ENCODE measurements at regions not wholly inside any gene's neighbourhood (a gene's known extent, or its start where the extent isn't known, plus 50 kb on each side); places are given as distances from the start of the nearest gene placed in this dataset.

GRCh38 chr1:29861446-29861845, 625.1 kb downstream of the PTPRU start:
- FAIRE-seq (no peak), ATAC-seq (no peak), DNase-seq (ENCODE audit: low read depth, low spot score) (no peak)
- Histone ChIP-seq H4K20me1 (ENCODE audit: control insufficient read depth, insufficient read depth) (no peaks in the 10 kb centered on the region), H3K9ac (ENCODE audit: control insufficient read depth, insufficient read depth, low read length) (no peak overlapping the region), H3K4me2 (ENCODE audit: control insufficient read depth, insufficient read depth) (no peak overlapping the region), H2AFZ (ENCODE audit: control insufficient read depth, low read depth, low read length) (no peak overlapping the region), H3K4me3 (no peak overlapping the region), H3K27ac (ENCODE audit: control insufficient read depth, insufficient read depth) (no peak overlapping the region), H3K9me3 (replicated peaks; ENCODE audit: control insufficient read depth, insufficient read depth, low read length) (peaks cover 2% of the 10 kb centered on the region; the same call in 1 of the 3 replicates), H3K4me1 (ENCODE audit: control insufficient read depth, insufficient read depth, low read length) (no peaks in the 10 kb centered on the region), H3K79me2 (ENCODE audit: control insufficient read depth, insufficient read depth, low read length) (no peaks in the 10 kb centered on the region), H3K27me3 (replicated peaks in 1 of 2; ENCODE audit: control insufficient read depth in 2 of 2, insufficient read depth in 2 of 2, low read length in 1 of 2) (no peaks in the 10 kb centered on the region), H3K36me3 (ENCODE audit: control insufficient read depth in 2 of 2, insufficient read depth in 2 of 2, low read length in 1 of 2) (no peaks in the 10 kb centered on the region)
- ChIA-PET POLR2A (no interaction called here), RAD21 (ENCODE audit: unreplicated experiment) (no interaction called here), SMC1A (ENCODE audit: uncharacterized antibody, unreplicated experiment) (no interaction called here), CTCF (no interaction called here)
- intact Hi-C loops (cut with micrococcal nuclease; ENCODE audit: unreplicated experiment) (no loop called here), in situ Hi-C loops (cut with MboI) (no loop called here)
- no peak for TF ChIP-seq NR2F1 (conservative IDR thresholded peaks at IDR 0.05)
- no peak for TF ChIP-seq ZNF217 (IDR thresholded peaks at IDR 0.05)
- TF ChIP-seq CHD1 (IDR thresholded peaks at IDR 0.05; ENCODE audit: low read depth, low read length), result no peak
- no peak for TF ChIP-seq ZZZ3 (IDR thresholded peaks at IDR 0.05; ENCODE audit: control insufficient read depth, insufficient read length, low read depth)
- TF ChIP-seq IKZF1 (conservative IDR thresholded peaks at IDR 0.05), result no peak
- no peak for TF ChIP-seq SUZ12 (IDR thresholded peaks at IDR 0.05; ENCODE audit: unreplicated experiment)
- no peak for TF ChIP-seq HDAC2 (IDR thresholded peaks at IDR 0.05)
- no peak for TF ChIP-seq EZH2 (IDR thresholded peaks at IDR 0.05; ENCODE audit: borderline replicate concordance, control insufficient read depth, low read depth, low read length)
- no peak for TF ChIP-seq STAT1 (conservative IDR thresholded peaks at IDR 0.05)
- TF ChIP-seq LARP7 (IDR thresholded peaks at IDR 0.05), result no peak
- no peak for TF ChIP-seq MYC (IDR thresholded peaks at IDR 0.05; ENCODE audit: insufficient read depth, insufficient read length, insufficient replicate concordance, low read length, severe bottlenecking)
- TF ChIP-seq KDM1A (IDR thresholded peaks at IDR 0.05; ENCODE audit: borderline replicate concordance), result no peak
- TF ChIP-seq RAD21 (IDR thresholded peaks at IDR 0.05; ENCODE audit: insufficient read depth, low read depth, low read length), result no peak
- TF ChIP-seq WRNIP1 (IDR thresholded peaks at IDR 0.05; ENCODE audit: borderline replicate concordance, low read depth, low read length), result no peak
- TF ChIP-seq MAX (IDR thresholded peaks at IDR 0.05; ENCODE audit: low read depth, low read length), result no peak
- TF ChIP-seq, protein P1, sequence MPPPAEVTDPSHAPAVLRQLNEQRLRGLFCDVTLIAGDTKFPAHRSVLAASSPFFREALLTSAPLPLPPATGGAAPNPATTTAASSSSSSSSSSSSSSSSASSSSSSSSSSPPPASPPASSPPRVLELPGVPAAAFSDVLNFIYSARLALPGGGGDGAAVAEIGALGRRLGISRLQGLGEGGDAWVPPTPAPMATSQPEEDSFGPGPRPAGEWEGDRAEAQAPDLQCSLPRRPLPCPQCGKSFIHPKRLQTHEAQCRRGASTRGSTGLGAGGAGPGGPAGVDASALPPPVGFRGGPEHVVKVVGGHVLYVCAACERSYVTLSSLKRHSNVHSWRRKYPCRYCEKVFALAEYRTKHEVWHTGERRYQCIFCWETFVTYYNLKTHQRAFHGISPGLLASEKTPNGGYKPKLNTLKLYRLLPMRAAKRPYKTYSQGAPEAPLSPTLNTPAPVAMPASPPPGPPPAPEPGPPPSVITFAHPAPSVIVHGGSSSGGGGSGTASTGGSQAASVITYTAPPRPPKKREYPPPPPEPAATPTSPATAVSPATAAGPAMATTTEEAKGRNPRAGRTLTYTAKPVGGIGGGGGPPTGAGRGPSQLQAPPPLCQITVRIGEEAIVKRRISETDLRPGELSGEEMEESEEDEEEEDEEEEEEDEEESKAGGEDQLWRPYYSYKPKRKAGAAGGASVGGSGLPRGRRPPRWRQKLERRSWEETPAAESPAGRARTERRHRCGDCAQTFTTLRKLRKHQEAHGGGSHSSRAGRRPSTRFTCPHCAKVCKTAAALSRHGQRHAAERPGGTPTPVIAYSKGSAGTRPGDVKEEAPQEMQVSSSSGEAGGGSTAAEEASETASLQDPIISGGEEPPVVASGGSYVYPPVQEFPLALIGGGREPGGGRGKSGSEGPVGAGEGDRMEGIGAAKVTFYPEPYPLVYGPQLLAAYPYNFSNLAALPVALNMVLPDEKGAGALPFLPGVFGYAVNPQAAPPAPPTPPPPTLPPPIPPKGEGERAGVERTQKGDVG (CRISPR knock-in tag; IDR thresholded peaks at IDR 0.05), result no peak
- TF ChIP-seq NRF1 (conservative IDR thresholded peaks at IDR 0.05; ENCODE audit: low read depth, low read length), result no peak
- no peak for TF ChIP-seq HDAC6 (IDR thresholded peaks at IDR 0.05; ENCODE audit: unreplicated experiment)
- no peak for TF ChIP-seq NKRF (conservative IDR thresholded peaks at IDR 0.05)
- TF ChIP-seq CBFB (IDR thresholded peaks at IDR 0.05; ENCODE audit: low read depth), result no peak
- WGBS (ENCODE audit: insufficient coverage, insufficient replicate concordance, low lambda C conversion rate, missing lambda C conversion rate), result 0% methylated on average over 1 of the region's 1 CpG
- BruUV-seq (replicated peaks), result no TSS peak
